ENCODE measurements at regions not wholly inside any gene's neighbourhood (a gene's known extent, or its start where the extent isn't known, plus 50 kb on each side); places are given as distances from the start of the nearest gene placed in this dataset.

GRCh38 chr13:22137361-22138050 is 466.6 kb downstream of the FGF9 start:
- H3K27me3 ChIP-seq (ENCODE audit: control insufficient read depth, insufficient read depth, low read length, poor library complexity, severe bottlenecking) = no peaks in the 10 kb centered on the region
- TF ChIP-seq CTCF (conservative IDR thresholded peaks at IDR 0.05) = no peak

DNA sequence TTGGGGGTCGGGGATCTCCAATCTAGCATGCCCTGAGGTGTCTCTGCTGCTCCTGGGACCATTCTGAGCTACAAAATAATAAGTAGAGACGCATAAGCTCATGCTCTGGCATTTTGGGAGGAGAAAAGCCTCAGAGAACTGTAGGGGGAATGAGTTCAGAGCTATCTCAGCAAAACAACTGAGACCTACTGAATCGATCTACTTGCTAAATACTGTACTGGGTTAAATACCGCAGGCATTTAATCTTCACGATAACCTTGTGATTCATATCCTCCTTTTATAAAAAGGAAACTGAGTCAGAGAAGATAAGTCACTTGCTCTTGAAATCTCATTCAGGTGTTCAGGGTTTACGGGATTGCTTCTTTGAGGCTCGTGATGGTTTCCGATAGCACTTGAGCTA is 468.1 kb downstream of the FGF9 start:
- Histone ChIP-seq H3K4me1 (ENCODE audit: control insufficient read depth, insufficient read depth, low read length) (no peaks in the 10 kb centered on the region), H3K36me3 (ENCODE audit: control insufficient read depth, insufficient read depth, low read length) (no peaks in the 10 kb centered on the region), H3K9ac (ENCODE audit: extremely low read depth, low read length, poor library complexity, severe bottlenecking) (no peak overlapping the region), H3K9me3 (ENCODE audit: control insufficient read depth, low read length) (no peaks in the 10 kb centered on the region), H3K27ac (ENCODE audit: low read depth, low read length) (no peak overlapping the region), H3K4me3 (ENCODE audit: low read length) (no peak overlapping the region), H3K27me3 (ENCODE audit: control insufficient read depth, insufficient read depth, low read length, poor library complexity, severe bottlenecking) (no peaks in the 10 kb centered on the region)
- DNase-seq = no peak
- TF ChIP-seq CTCF (conservative IDR thresholded peaks at IDR 0.05) = no peak
- H3K9me3 Mint-ChIP-seq = peaks cover 2% of the 10 kb centered on the region
- H3K27me3 Mint-ChIP-seq (ENCODE audit: insufficient read depth) = no peaks in the 10 kb centered on the region
- 92 to 94% methylated on average over 7 to 8 of the region's 8 CpGs for WGBS, 2 experiments (ENCODE audit: insufficient coverage in 1 of 2, insufficient read length in 1 of 2)
- H3K36me3 Mint-ChIP-seq (ENCODE audit: low read depth) = no peaks in the 10 kb centered on the region
- H3K27ac Mint-ChIP-seq = no peak overlapping the region
- peaks cover 17% of the 10 kb centered on the region for H3K4me1 Mint-ChIP-seq
- no peak overlapping the region for H3K4me3 Mint-ChIP-seq

More at GRCh38 chr13:22137361-22138050, 466.6 kb downstream of the FGF9 start:
- Mint-ChIP-seq H3K27ac (no peak overlapping the region), H3K4me3 (no peak overlapping the region), H3K36me3 (ENCODE audit: low read depth) (no peaks in the 10 kb centered on the region), H3K27me3 (ENCODE audit: insufficient read depth) (no peaks in the 10 kb centered on the region), H3K9me3 (no peaks in the 10 kb centered on the region), H3K4me1 (peaks cover 17% of the 10 kb centered on the region)
- Histone ChIP-seq H3K36me3 (ENCODE audit: control insufficient read depth, insufficient read depth, low read length) (no peaks in the 10 kb centered on the region), H3K4me3 (ENCODE audit: low read length) (no peak overlapping the region), H3K27ac (ENCODE audit: low read depth, low read length) (no peak overlapping the region), H3K4me1 (ENCODE audit: control insufficient read depth, insufficient read depth, low read length) (no peaks in the 10 kb centered on the region), H3K9me3 (ENCODE audit: control insufficient read depth, low read length) (no peaks in the 10 kb centered on the region), H3K9ac (ENCODE audit: extremely low read depth, low read length, poor library complexity, severe bottlenecking) (no peak overlapping the region)
- 88 to 95% methylated on average over 2 to 4 of the region's 4 CpGs for WGBS, 2 experiments (ENCODE audit: insufficient coverage in 1 of 2, insufficient read length in 1 of 2)
- no peak for DNase-seq

DNA sequence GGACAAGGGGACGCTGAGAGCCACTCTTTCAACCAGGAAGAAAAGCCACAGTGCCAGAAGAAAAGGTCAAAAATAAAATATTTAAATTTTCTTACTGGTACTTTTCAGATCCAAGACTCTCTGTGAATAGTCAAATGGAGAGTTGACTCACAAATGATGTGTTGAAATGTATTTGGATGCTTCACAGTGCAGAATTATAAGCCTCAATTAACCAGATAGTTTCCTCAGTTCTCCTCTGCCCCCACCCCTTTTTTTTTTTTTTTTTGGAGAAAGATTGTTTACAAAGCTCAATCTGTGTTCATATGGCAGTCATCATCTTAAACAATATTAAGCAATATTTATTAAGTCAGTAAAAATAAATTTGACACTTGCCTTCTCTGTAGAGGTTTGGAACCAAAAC is 470.8 kb downstream of the FGF9 start:
- H3K4me1 Mint-ChIP-seq = peaks cover 4% of the 10 kb centered on the region
- no peak overlapping the region for H3K27ac ChIP-seq (ENCODE audit: low read depth, low read length)
- no peak for TF ChIP-seq CTCF (conservative IDR thresholded peaks at IDR 0.05)
- no peaks in the 10 kb centered on the region for H3K27me3 Mint-ChIP-seq (ENCODE audit: insufficient read depth)
- 90% methylated on average over 1 of the region's 1 CpG; no CpG with 5 or more reads in 1 of the 2 experiments for WGBS, 2 experiments (ENCODE audit: insufficient coverage in 1 of 2, insufficient read length in 1 of 2)
- H3K36me3 Mint-ChIP-seq (ENCODE audit: low read depth) = no peaks in the 10 kb centered on the region
- H3K4me1 ChIP-seq (ENCODE audit: control insufficient read depth, insufficient read depth, low read length) = no peaks in the 10 kb centered on the region
- no peak for DNase-seq
- no peak overlapping the region for H3K4me3 ChIP-seq (ENCODE audit: low read length)
- H3K4me3 Mint-ChIP-seq = no peak overlapping the region
- no peaks in the 10 kb centered on the region for H3K9me3 ChIP-seq (ENCODE audit: control insufficient read depth, low read length)
- H3K36me3 ChIP-seq (ENCODE audit: control insufficient read depth, insufficient read depth, low read length) = no peaks in the 10 kb centered on the region
- no peak overlapping the region for H3K9ac ChIP-seq (ENCODE audit: extremely low read depth, low read length, poor library complexity, severe bottlenecking)
- no peaks in the 10 kb centered on the region for H3K27me3 ChIP-seq (ENCODE audit: control insufficient read depth, insufficient read depth, low read length, poor library complexity, severe bottlenecking)
- H3K9me3 Mint-ChIP-seq = peaks cover 2% of the 10 kb centered on the region
- H3K27ac Mint-ChIP-seq = no peak overlapping the region
